GDM1 (cell line): ENCODE measurements at regions not wholly inside any gene's neighbourhood (a gene's known extent, or its start where the extent isn't known, plus 50 kb on each side); places are given as distances from the start of the nearest gene placed in this dataset.

Experiments
- DNase-seq: peaks from one replicate; lab custom pipeline; 2025; lab: John Stamatoyannopoulos, UW

DNA sequence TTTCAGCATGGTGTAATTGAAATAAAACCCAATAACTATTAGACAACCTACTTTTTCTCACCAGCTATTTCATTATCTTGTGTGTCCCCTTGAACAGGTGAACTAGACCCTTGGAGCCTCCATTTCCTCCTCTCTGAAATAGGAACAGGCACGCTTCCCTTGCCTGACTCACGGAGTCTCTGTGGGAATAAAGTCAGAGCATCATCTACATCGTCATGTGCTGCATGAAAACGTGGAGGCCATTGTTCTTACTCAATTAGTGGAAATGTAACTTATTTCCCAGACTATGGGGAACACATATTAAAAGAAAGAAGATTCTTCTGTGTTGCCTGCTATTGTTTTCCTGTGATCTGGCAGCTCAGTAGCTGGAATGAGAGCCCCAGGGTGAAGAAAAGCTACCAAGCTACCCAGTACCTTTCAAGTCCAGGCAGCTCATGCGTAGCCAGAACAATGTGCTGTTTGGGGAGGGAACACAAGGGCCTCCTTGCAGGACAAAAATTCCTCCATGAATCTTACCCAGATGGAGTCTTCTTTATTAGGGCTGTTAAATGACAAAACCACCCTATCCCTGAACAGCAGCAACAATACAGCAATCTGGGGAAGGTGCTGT, 59.8 kb downstream of the SOX11 start:
- no peak for DNase-seq

- DNase-seq: no peak
Observed at GRCh38 chr2:5756272-5756671, 64.1 kb downstream of the SOX11 start.

GRCh38 chr2:5758346-5758745, 66.2 kb downstream of the SOX11 start:
- DNase-seq: no peak

GRCh38 chr2:5759949-5760348, 67.8 kb downstream of the SOX11 start:
- no peak for DNase-seq

GRCh38 chr2:5763531-5763930, 71.3 kb downstream of the SOX11 start:
- no peak for DNase-seq

DNA sequence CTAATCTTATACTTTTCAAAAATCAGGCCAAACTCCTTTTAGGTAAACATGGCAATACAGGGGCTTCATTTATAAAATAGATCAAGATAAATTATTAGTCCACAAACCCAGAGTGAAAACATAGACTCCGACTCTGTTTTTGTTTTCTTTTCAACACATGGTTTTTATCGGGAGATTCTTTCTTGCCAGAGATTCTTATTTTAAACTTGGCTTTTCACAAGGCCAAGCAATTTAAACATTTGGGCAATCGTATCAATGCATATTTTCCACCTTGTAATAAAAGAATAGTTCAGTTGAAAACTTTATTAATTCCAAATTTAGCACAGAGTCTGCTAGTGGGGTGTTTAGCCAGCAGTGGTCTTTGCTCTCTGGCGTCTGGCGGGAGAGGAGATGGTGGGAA, 71.9 kb downstream of the SOX11 start:
- DNase-seq: no peak

DNA sequence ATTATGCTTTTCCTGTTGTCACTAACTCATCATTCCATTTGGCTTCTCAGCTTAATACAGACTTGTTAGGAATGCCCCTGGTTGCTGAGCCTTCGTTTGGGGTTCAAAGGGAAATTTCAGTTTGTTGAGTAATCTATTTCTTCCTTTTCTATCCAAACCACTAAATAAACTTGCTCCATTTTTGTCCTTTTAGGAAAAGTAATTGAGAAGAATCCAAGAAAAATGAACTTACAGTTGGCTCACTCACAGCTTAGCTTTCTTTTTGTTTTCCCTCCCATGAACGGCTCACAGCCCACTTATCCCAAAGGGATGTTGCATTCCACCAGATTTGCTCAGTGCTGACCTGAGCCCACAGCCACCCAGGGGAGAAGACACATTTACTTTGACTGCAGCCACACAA, 73.9 kb downstream of the SOX11 start:
- DNase-seq: no peak

DNA sequence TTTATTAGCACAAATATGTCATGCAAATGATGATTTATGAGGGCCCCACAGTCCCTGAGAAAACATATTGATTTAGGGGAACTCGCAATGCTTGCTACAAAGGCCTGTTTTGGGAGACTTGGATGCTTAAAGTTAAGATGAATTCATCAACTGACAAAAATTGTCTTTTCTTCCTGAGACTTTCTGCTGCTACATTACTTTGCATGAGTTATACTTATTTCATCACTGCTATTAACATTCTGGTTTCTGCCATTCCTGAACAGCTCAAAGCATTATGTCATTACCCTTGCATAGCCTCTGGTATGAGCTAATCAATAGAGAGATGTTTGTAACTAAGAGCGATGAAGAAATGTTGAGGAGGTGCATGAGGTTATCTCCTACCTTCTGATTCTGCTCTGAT, 74.4 kb downstream of the SOX11 start:
- no peak for DNase-seq

- no peak for DNase-seq
Observed at GRCh38 chr2:5777131-5777535, 84.9 kb downstream of the SOX11 start.

DNA sequence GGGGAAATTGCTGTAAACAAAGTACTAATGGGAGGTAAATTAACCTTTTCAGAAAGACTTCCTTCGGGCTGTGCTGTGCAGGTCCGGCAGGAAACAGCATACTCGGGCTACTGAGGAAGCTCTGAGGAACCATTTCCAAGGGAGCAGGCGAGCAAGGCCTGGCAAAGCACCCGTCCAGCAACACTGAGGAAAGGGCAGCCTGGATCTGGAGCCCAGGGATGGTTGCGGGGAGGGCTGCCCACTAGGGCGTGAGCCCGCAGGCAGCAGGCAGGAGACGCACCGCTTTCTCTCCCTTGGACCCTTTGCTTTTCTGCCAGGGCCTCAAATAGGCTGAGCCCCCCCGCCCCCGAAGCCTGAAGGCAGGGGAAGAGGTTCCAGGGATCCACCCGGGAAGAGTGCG, 89.5 kb downstream of the SOX11 start:
- no peak for DNase-seq

GRCh38 chr2:5782103-5782502, 89.9 kb downstream of the SOX11 start:
- no peak for DNase-seq

DNA sequence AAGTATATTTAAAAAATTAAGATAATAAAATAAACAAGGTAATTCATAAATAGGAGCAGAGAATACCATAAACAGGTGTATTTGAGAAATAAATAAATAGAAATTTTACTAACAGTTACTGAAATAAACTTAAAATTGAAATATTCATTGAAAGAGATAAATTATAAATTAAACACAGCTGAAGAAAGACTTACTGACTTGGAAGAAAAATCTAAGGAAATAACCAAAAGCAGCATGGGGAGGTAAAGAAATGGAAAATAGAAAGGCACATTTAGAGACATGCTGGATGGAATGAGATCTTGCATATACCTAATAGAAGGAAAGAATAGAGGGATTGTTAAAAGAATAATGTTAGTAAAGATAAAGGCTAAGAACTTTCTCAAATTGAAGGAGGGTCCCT, 96.3 kb downstream of the SOX11 start:
- no peak for DNase-seq

GRCh38 chr2:5791371-5791770, 99.2 kb downstream of the SOX11 start:
- no peak for DNase-seq

DNA sequence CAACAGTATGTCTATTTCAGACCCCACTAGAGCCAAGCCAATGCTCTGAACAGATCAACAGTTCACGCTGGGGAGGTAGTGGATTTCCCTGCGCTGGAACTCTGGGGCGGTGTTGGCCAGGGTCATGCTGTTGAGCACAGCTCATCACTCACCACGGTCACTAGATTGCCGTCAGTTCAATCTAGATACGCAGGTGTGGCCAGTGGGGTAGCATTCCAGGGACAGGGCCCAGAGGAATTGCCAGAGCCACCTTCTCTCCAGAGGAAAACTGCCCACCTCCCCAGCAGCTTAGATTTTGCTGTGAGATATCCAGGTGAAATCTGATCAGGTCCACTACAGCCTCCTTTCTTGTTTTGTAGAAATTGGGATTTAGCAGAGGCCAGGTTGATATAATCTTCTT, 101.8 kb downstream of the SOX11 start:
- DNase-seq: no peak

DNA sequence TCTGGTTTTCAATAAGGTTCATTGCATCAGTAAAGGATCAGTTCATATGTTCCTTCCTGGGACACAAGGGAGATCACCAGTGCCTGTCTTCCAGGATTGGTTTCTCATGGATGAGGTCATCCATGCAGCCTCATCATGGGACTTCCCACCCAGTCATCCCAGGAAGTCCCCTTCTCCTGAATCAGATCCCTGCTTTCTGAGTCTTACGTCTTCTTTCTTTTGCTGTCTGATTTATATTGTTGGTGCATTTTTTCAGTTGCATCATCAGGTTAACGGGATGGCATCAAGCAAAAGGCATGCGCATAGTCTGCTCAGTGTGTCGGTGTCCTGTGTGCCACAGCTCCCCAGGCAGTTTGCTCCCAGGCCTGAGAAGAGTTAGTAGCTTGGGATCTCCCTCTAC, 105.9 kb downstream of the SOX11 start:
- DNase-seq: no peak

DNA sequence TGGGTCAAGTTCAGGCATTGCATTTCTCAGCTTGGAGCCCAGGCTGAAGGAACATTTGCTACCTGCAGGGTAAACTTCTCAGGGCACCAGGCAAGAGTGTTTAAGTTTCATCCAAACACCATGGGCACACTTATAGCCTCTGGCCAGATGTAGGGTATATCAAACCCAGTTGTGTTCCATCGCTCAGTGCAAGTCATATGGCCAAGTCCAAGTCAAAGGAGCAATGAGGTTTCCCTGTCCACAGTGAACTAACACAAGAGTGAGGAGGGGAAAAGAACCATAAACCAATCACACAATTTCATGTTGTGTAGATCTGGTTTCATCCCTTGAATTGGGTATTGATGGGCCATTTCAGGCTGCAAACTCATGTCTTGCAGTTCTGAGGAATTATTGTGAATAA, 107.2 kb downstream of the SOX11 start:
- DNase-seq: no peak

GRCh38 chr2:5803547-5803946, 111.4 kb downstream of the SOX11 start:
- DNase-seq: no peak

- no peak for DNase-seq
Observed at GRCh38 chr2:5818961-5819600, 126.9 kb downstream of the SOX11 start.

DNA sequence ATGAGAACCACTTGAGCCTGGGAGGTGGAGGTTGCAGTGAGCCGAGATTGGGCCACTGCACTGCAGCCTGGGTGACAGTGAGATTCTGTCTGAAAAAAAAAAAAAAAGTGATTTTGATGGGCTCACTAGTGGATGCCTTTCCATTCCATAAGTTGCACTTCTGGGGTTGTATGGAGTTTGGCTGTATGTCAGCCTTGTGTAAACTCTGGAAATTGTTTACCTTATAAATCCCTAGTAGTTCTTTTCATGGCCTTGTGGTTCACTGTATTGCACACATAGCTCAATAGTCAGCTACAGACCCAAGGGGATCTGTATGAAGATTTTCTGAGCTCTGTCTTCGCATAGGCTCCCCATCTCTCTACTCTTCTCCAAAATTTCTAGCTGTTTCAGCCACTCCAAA, 131.9 kb downstream of the SOX11 start:
- DNase-seq: no peak

DNA sequence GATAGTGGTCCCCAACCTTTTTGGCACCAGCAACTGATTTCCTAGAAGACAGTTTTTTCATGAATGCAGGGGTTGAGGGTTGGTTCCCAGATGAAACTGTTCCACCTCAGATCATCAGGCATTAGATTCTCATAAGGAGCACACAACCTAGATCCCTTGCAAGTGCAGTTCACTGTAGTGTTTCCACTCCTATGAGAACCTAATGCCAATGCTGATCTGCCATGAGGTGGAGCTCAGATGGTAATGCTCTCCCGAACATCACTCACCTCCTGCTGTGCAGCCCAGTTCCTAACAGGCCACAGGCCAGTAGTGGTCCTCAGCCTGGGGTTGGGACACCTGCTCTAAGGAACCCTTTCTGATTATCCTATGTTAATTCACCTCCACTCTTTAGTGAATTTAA, 133.5 kb downstream of the SOX11 start:
- DNase-seq: no peak

GRCh38 chr2:5826979-5827655, 134.9 kb downstream of the SOX11 start:
- DNase-seq: no peak

DNA sequence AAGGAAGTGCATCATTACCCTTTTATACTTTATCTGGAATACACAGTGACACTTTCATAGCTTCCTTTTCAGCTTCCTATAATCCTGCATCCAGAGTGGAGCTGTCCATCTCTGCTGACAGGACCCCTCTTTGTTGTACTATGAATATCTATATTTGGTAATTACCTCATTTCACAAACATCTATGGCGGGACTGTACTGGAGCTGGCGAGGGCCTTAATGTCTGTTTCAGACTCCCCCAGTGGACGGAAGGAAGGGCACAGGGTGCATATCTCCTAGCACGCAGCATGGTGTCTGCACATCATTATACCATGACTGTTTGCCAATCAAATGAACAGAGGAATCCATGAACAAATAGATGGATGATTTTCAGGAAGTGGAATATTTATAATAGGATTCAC, 142.3 kb downstream of the SOX11 start:
- no peak for DNase-seq

DNA sequence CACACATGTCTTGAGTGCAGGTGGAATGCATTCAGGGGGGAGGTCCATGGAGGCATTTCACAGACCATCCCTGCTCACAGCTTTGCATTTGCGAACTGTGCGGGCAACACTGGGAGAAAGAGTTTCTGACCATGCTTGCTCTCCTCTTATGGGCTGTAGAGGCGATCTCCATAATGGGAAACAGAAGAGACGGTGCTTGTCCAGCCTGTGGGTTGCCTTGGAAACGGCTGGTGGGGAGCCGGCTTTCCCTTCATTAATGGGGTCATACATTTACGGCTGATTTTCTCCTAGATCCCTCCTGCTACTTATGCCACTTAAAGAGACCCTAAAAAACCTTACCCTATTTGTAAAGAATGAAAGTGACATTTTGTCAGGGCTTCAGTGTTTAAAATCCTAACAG, 147.4 kb downstream of the SOX11 start:
- no peak for DNase-seq

DNA sequence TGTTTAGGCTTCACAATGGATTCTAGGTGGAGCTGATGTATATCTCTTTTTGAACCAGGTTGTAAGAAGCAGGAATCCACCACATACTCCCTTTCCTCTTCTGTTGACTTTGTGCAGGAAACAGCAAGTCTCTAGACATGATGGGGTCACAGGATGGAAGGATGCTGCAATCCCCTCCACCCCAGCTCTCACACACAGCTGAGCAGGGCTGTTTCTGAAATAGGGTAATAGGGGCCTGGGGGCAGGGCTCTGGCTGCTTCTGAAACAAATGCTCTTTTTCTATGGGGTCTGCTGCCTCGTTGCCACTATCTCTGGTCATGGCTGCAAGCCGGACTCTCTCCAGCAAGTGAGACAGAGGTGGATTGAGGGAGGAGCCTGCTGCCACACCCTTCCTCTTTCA, 148.9 kb downstream of the SOX11 start:
- DNase-seq: no peak
